ENCODE measurements at regions not wholly inside any gene's neighbourhood (a gene's known extent, or its start where the extent isn't known, plus 50 kb on each side); places are given as distances from the start of the nearest gene placed in this dataset.

DNA sequence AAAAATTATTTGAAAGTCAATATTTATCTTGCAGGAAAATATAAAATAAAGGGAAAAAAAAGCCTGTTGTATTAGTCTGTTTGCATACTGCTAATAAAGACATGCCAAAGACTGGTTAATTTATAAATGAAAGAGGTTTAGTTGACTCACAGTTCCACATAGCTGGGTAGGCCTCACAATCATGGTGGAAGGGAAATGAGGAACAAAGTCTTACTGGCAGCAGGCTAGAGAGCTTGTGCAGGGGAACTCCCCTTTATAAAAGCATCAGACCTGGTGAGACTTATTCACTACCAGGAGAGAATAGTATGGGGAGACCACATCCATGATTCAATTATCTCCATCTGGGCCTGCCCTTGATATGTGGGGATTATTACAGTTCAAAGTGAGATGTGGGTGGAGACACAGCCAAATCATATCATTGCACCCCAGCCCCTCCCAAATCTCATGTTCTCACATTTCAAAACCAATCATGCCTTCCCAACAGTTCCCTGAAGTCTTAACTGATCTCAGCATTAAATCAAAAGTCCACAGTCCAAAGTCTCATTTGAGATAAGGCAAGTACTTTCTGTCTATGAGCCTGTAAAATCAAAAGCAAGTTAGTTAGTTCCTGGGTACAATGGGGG lies 1416.5 kb upstream of the SPRY2 start:
- TF ChIP-seq POLR2AphosphoS5 (IDR thresholded peaks at IDR 0.05; ENCODE audit: low read depth) (no peak), SPI1 (IDR thresholded peaks at IDR 0.05; ENCODE audit: borderline replicate concordance, low read depth) (no peak), CTCF (IDR thresholded peaks at IDR 0.05; ENCODE audit: insufficient read depth, low read length) (no peak), GABPA (IDR thresholded peaks at IDR 0.05; ENCODE audit: low read depth) (no peak)
- TF ChIP-seq, protein P1, sequence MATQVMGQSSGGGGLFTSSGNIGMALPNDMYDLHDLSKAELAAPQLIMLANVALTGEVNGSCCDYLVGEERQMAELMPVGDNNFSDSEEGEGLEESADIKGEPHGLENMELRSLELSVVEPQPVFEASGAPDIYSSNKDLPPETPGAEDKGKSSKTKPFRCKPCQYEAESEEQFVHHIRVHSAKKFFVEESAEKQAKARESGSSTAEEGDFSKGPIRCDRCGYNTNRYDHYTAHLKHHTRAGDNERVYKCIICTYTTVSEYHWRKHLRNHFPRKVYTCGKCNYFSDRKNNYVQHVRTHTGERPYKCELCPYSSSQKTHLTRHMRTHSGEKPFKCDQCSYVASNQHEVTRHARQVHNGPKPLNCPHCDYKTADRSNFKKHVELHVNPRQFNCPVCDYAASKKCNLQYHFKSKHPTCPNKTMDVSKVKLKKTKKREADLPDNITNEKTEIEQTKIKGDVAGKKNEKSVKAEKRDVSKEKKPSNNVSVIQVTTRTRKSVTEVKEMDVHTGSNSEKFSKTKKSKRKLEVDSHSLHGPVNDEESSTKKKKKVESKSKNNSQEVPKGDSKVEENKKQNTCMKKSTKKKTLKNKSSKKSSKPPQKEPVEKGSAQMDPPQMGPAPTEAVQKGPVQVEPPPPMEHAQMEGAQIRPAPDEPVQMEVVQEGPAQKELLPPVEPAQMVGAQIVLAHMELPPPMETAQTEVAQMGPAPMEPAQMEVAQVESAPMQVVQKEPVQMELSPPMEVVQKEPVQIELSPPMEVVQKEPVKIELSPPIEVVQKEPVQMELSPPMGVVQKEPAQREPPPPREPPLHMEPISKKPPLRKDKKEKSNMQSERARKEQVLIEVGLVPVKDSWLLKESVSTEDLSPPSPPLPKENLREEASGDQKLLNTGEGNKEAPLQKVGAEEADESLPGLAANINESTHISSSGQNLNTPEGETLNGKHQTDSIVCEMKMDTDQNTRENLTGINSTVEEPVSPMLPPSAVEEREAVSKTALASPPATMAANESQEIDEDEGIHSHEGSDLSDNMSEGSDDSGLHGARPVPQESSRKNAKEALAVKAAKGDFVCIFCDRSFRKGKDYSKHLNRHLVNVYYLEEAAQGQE (IDR thresholded peaks at IDR 0.05; ENCODE audit: insufficient replicate concordance, low read depth): no peak
- Histone ChIP-seq H3K4me3 (replicated peaks; ENCODE audit: insufficient read depth, low read length) (no peak overlapping the region), H3K27ac (replicated peaks) (no peak overlapping the region), H3K27me3 (ENCODE audit: insufficient read depth, poor library complexity, severe bottlenecking) (no peaks in the 10 kb centered on the region)
- no peak for DNase-seq (ENCODE audit: low read depth in 1 of 2, low spot score in 1 of 2)

- TF ChIP-seq GABPA (IDR thresholded peaks at IDR 0.05; ENCODE audit: low read depth) (no peak), CTCF (IDR thresholded peaks at IDR 0.05; ENCODE audit: insufficient read depth, low read length) (no peak), SPI1 (IDR thresholded peaks at IDR 0.05; ENCODE audit: borderline replicate concordance, low read depth) (no peak), POLR2AphosphoS5 (IDR thresholded peaks at IDR 0.05; ENCODE audit: low read depth) (no peak)
- TF ChIP-seq, protein P1 (IDR thresholded peaks at IDR 0.05; ENCODE audit: insufficient replicate concordance, low read depth): no peak
- DNase-seq (ENCODE audit: low read depth in 1 of 2, low spot score in 1 of 2): no peak
- Histone ChIP-seq H3K4me3 (replicated peaks; ENCODE audit: insufficient read depth, low read length) (no peak overlapping the region), H3K27ac (replicated peaks) (no peak overlapping the region), H3K27me3 (ENCODE audit: insufficient read depth, poor library complexity, severe bottlenecking) (no peaks in the 10 kb centered on the region)
These were observed 1404.5 kb upstream of the SPRY2 start for GRCh38 chr13:81745391-81745790.

DNA sequence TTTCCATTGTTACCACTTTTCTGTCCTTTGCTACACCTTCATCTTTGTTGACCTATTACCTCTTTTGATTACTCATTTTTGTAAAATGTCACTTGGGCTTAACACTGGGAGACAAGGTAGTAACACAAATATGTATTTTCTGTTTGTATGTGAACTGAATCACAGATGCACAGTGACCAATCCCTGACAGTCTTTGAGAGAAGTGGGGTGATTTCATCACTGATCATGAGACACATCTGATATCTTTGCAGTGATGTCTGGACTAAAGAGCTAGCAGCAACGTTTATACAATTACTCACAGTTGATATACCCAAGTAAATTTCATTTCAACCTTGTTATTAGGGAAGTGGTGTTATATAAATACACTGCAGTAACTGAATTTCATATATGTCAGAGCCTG lies 1397.4 kb upstream of the SPRY2 start:
- Histone ChIP-seq H3K4me3 (replicated peaks; ENCODE audit: insufficient read depth, low read length) (no peak overlapping the region), H3K27me3 (ENCODE audit: insufficient read depth, poor library complexity, severe bottlenecking) (no peaks in the 10 kb centered on the region), H3K27ac (replicated peaks) (no peak overlapping the region)
- DNase-seq (ENCODE audit: low read depth in 1 of 2, low spot score in 1 of 2): no peak
- TF ChIP-seq GABPA (IDR thresholded peaks at IDR 0.05; ENCODE audit: low read depth) (no peak), POLR2AphosphoS5 (IDR thresholded peaks at IDR 0.05; ENCODE audit: low read depth) (no peak)

GRCh38 chr13:81726037-81726726 lies 1385.3 kb upstream of the SPRY2 start:
- no peak for DNase-seq (ENCODE audit: low read depth in 1 of 2, low spot score in 1 of 2)
- TF ChIP-seq CTCF (IDR thresholded peaks at IDR 0.05; ENCODE audit: insufficient read depth, low read length) (no peak), GABPA (IDR thresholded peaks at IDR 0.05; ENCODE audit: low read depth) (no peak), SPI1 (IDR thresholded peaks at IDR 0.05; ENCODE audit: borderline replicate concordance, low read depth) (no peak), POLR2AphosphoS5 (IDR thresholded peaks at IDR 0.05; ENCODE audit: low read depth) (no peak)
- TF ChIP-seq, protein P1 (IDR thresholded peaks at IDR 0.05; ENCODE audit: insufficient replicate concordance, low read depth): no peak
- Histone ChIP-seq H3K4me3 (replicated peaks; ENCODE audit: insufficient read depth, low read length) (no peak overlapping the region), H3K27me3 (ENCODE audit: insufficient read depth, poor library complexity, severe bottlenecking) (no peaks in the 10 kb centered on the region), H3K27ac (replicated peaks) (no peak overlapping the region)

Measured in HL-60 (cell line).